Left lung (tissue), 4 donors: ENCODE measurements at regions not wholly inside any gene's neighbourhood (a gene's known extent, or its start where the extent isn't known, plus 50 kb on each side); places are given as distances from the start of the nearest gene placed in this dataset.

Source experiments
- ATAC-seq: fragments of 200-7000 bp; cut with Tn5 transposase; one replicate; pipeline ENCODE4 v1.9.1; 2020; ENCODE audit warnings: moderate library complexity
- DNase-seq, 4 donors: peaks; one replicate each; pipeline ENCODE4 v3.0.0-alpha.2; 2013 to 2020
- H3K27ac ChIP-seq, 2 donors: fragments of 200-600 bp; sonication (generic) in 1 of 2; one replicate each; pipeline versions ENCODE4 v1.5.0 to v1.8.0; 2020 to 2021
- H3K27me3 ChIP-seq, 2 donors: fragments of 200-600 bp; sonication (generic) in 1 of 2; one replicate each; pipeline versions ENCODE4 v1.5.0 to v1.8.0; 2020 to 2021
- H3K36me3 ChIP-seq, 2 donors: fragments of 200-600 bp; sonication (generic) in 1 of 2; one replicate each; pipeline versions ENCODE4 v1.5.0 to v1.8.0; 2020 to 2021
- H3K4me1 ChIP-seq, 2 donors: fragments of 200-600 bp; one replicate each; pipeline ENCODE4 v1.8.0; 2021
- H3K4me3 ChIP-seq, 2 donors: fragments of 200-600 bp; sonication (generic) in 1 of 2; one replicate each; pipeline versions ENCODE4 v1.5.0 to v1.8.0; 2020 to 2021; ENCODE audit warnings: mild to moderate bottlenecking in 1 of 2
- H3K9me3 ChIP-seq, 2 donors: fragments of 200-600 bp; sonication (generic) in 1 of 2; one replicate each; pipeline versions ENCODE4 v1.5.0 to v1.8.0; 2020 to 2021
- CTCF ChIP-seq, 2 donors: fragments of 200-600 bp; sonication (generic) in 1 of 2; IDR thresholded peaks; one replicate each; pipeline versions ENCODE4 v1.5.0 to v1.8.0; 2021; ENCODE audit warnings: antibody characterized with exemption in 2 of 2
- intact Hi-C, 2 donors: fragments of 100-400 bp; cut with DNase I; formaldehyde crosslinking; loops; one replicate each; pipeline versions ENCODE4 v1.11.2 to v1.14.2; 2022
- donor health status: DM: no; HTN: yes; CAD: no.
- donor health status: DM: no; HTN: no; CAD: no.

GRCh38 chr7:24051651-24052050, 232.3 kb upstream of the NPY start:
- ATAC-seq (no peak), DNase-seq (no peak)
- Histone ChIP-seq H3K36me3 (no peaks in the 10 kb centered on the region), H3K4me3 (no peak overlapping the region), H3K27me3 (no peaks in the 10 kb centered on the region), H3K9me3 (no peaks in the 10 kb centered on the region), H3K4me1 (no peaks in the 10 kb centered on the region), H3K27ac (no peak overlapping the region)
- no peak for TF ChIP-seq CTCF (IDR thresholded peaks at IDR 0.05)
- intact Hi-C loops = no loop called here

- H3K4me1 ChIP-seq = no peaks in the 10 kb centered on the region
- no peak for DNase-seq
- H3K36me3 ChIP-seq = no peaks in the 10 kb centered on the region
- no peaks in the 10 kb centered on the region for H3K27me3 ChIP-seq
- intact Hi-C loops = no loop called here
- no peak overlapping the region for H3K4me3 ChIP-seq
- no peak overlapping the region for H3K27ac ChIP-seq
- TF ChIP-seq CTCF (IDR thresholded peaks at IDR 0.05) = no peak
- ATAC-seq = peak; percentile 65
- H3K9me3 ChIP-seq = no peaks in the 10 kb centered on the region
These were observed 231.3 kb upstream of the NPY start for GRCh38 chr7:24052572-24053260.

- no peak overlapping the region for H3K4me3 ChIP-seq
- no peak for DNase-seq
- intact Hi-C loops = no loop called here
- TF ChIP-seq CTCF (IDR thresholded peaks at IDR 0.05) = no peak
- H3K27ac ChIP-seq = no peak overlapping the region
- no peak for ATAC-seq
- no peaks in the 10 kb centered on the region for H3K4me1 ChIP-seq
- H3K36me3 ChIP-seq = no peaks in the 10 kb centered on the region
- no peaks in the 10 kb centered on the region for H3K9me3 ChIP-seq
- no peaks in the 10 kb centered on the region for H3K27me3 ChIP-seq
These were observed 229.8 kb upstream of the NPY start for GRCh38 chr7:24054236-24054635.

- no peak for DNase-seq
- no peak overlapping the region for H3K4me3 ChIP-seq
- no peak overlapping the region for H3K27ac ChIP-seq
- H3K4me1 ChIP-seq = no peaks in the 10 kb centered on the region
- no peaks in the 10 kb centered on the region for H3K36me3 ChIP-seq
- peaks cover 0 to 7% of the 10 kb centered on the region in 2 donors for H3K9me3 ChIP-seq
- TF ChIP-seq CTCF (IDR thresholded peaks at IDR 0.05) = no peak
- ATAC-seq = no peak
- no peaks in the 10 kb centered on the region for H3K27me3 ChIP-seq
- intact Hi-C loops = no loop called here
These were observed 226.7 kb upstream of the NPY start for GRCh38 chr7:24057243-24057642.

GRCh38 chr7:24058953-24059352, 225.0 kb upstream of the NPY start:
- no peak overlapping the region for H3K27ac ChIP-seq
- peaks cover 0 to 7% of the 10 kb centered on the region in 2 donors for H3K9me3 ChIP-seq
- no peaks in the 10 kb centered on the region for H3K4me1 ChIP-seq
- no peak overlapping the region for H3K4me3 ChIP-seq
- ATAC-seq (no peak), DNase-seq (no peak)
- H3K27me3 ChIP-seq = no peaks in the 10 kb centered on the region
- no peaks in the 10 kb centered on the region for H3K36me3 ChIP-seq
- intact Hi-C loops = no loop called here
- no peak for TF ChIP-seq CTCF (IDR thresholded peaks at IDR 0.05)
